ENCODE measurements at regions not wholly inside any gene's neighbourhood (a gene's known extent, or its start where the extent isn't known, plus 50 kb on each side); places are given as distances from the start of the nearest gene placed in this dataset.

DNA sequence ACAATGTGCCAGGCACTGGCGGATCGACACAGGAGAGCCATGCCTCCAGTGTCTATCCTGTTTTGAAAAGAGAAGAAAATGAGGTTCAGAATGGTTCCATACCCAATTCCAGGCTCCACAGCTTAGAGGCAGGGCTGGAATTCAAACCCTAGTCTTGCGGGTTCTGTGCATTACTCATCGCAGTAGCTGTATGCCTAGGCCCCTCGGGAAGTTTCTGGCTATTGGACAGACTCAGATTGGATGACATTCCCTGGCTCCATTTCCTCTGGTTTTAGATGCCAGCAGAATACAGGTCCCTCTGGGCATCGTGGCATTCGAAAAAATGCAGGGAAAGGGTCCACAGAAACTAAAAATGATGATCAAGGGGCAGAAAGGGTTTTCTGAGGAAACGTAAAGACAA is 184.7 kb downstream of the COPRS start:
- Histone ChIP-seq H3K4me3 (no peak overlapping the region), H3K36me3 (ENCODE audit: low read depth) (no peaks in the 10 kb centered on the region), H2AFZ (no peak overlapping the region), H3K9me2 (ENCODE audit: insufficient read depth) (no peaks in the 10 kb centered on the region), H3F3A (ENCODE audit: insufficient read depth, low read depth) (peaks cover 18% of the 10 kb centered on the region), H3K9me3 (ENCODE audit: insufficient read depth, low read depth) (no peaks in the 10 kb centered on the region), H3K79me2 (ENCODE audit: low read depth) (no peaks in the 10 kb centered on the region), H3K4me2 (peak overlapping the region; percentile 11; the same call in 1 of the 2 replicates), H3K27ac (no peak overlapping the region; the same call in 1 of the 2 replicates), H3K27me3 (ENCODE audit: insufficient read depth, low read depth) (no peaks in the 10 kb centered on the region), H4K20me1 (ENCODE audit: insufficient read depth) (no peaks in the 10 kb centered on the region), H3K4me1 (replicated peaks; ENCODE audit: insufficient read depth) (peaks cover 26% of the 10 kb centered on the region)
- TF ChIP-seq CTCF (conservative IDR thresholded peaks at IDR 0.05) (no peak), EZH2 (IDR thresholded peaks at IDR 0.05; ENCODE audit: low read depth) (no peak)
- intact Hi-C loops (cut with micrococcal nuclease; ENCODE audit: unreplicated experiment): no loop called here
- no TSS peak for BruUV-seq (replicated peaks)
- peak; percentile 34 to 48 for DNase-seq
- ChIA-PET POLR2A (ENCODE audit: unreplicated experiment) (interaction anchor here (0.6 to 0.7 kb wide), 2 partner anchors 70 to 92 kb away, joined by 4 to 11 read pairs; no protein-coding TSS in a partner anchor), CTCF (no interaction called here)

DNA sequence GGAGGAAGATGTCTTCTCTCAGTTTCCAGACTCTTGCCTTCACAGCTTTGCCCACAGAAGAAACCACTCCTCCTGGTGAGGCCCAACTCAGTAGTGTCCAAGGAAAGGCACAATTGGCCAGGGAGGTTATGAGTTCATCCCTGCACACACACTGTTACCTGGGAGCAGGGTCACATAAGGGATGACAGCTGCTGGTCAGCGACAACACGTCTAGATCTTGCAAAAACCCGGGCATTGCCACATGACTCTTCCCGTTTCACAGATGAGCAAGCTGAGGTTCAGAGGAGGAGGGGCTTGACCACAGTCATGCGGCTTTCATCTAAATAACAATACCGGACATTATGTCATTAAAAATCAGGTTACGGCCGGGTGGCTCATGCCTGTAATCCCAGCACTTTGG is 186.0 kb downstream of the COPRS start:
- Histone ChIP-seq H3K36me3 (ENCODE audit: low read depth) (no peaks in the 10 kb centered on the region), H3K27ac (no peak overlapping the region), H3K79me2 (ENCODE audit: low read depth) (no peaks in the 10 kb centered on the region), H3K27me3 (ENCODE audit: insufficient read depth, low read depth) (no peaks in the 10 kb centered on the region), H3K4me2 (no peak overlapping the region), H3K9me3 (ENCODE audit: insufficient read depth, low read depth) (no peaks in the 10 kb centered on the region), H3K4me1 (replicated peaks; ENCODE audit: insufficient read depth) (peaks cover 15% of the 10 kb centered on the region), H3K9me2 (ENCODE audit: insufficient read depth) (no peaks in the 10 kb centered on the region), H3F3A (ENCODE audit: insufficient read depth, low read depth) (peaks cover 18% of the 10 kb centered on the region), H2AFZ (no peak overlapping the region), H3K4me3 (no peak overlapping the region), H4K20me1 (ENCODE audit: insufficient read depth) (no peaks in the 10 kb centered on the region)
- TF ChIP-seq EZH2 (IDR thresholded peaks at IDR 0.05; ENCODE audit: low read depth) (no peak), CTCF (conservative IDR thresholded peaks at IDR 0.05) (no peak)
- no peak for DNase-seq
- ChIA-PET POLR2A (ENCODE audit: unreplicated experiment) (no interaction called here), CTCF (no interaction called here)
- no TSS peak for BruUV-seq (replicated peaks)
- intact Hi-C loops (cut with micrococcal nuclease; ENCODE audit: unreplicated experiment): no loop called here

DNA sequence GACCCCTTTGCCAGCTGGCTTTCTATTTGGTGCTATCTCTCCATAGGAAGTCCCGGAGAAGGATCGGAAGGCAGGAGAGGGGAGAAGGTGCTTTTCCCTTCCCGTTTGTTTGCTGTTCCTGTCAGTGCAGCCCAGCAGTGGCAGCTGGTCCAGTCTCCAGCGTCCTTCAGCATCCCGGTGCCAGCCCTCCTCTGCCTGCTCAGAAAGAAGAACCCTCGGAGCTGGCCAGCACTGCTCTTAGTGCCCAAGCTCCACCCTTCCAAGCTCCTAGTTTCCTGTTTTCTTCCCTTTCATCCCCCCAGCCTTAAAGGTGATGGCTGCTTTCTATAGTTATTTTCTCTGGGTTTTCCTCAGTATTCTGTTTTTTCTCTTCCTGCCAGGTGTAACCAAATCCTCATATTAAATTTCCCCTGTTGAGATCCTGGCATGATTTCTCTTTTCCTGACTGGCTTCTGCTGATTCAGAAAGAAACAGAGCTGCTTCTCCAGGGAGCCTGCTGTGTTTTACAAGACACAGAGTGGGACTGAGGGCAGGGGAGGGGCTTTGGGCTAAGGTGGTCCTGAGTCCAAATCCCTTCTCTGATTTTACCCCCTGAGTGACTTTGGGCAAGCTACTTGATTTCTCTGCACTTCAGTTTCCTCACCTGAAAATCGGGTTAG is 186.8 kb downstream of the COPRS start:
- BruUV-seq (replicated peaks): no TSS peak
- no peak overlapping the region for H3K27ac ChIP-seq
- no peak overlapping the region for H3K4me3 ChIP-seq
- TF ChIP-seq CTCF (conservative IDR thresholded peaks at IDR 0.05) (no peak), EZH2 (IDR thresholded peaks at IDR 0.05; ENCODE audit: low read depth) (no peak)
- H3F3A ChIP-seq (ENCODE audit: insufficient read depth, low read depth): peaks cover 18% of the 10 kb centered on the region
- H3K9me3 ChIP-seq (ENCODE audit: insufficient read depth, low read depth): no peaks in the 10 kb centered on the region
- ChIA-PET CTCF (no interaction called here), POLR2A (ENCODE audit: unreplicated experiment) (no interaction called here)
- no peaks in the 10 kb centered on the region for H3K36me3 ChIP-seq (ENCODE audit: low read depth)
- no peak for DNase-seq
- H3K79me2 ChIP-seq (ENCODE audit: low read depth): no peaks in the 10 kb centered on the region
- H3K4me1 ChIP-seq (replicated peaks; ENCODE audit: insufficient read depth): peaks cover 15% of the 10 kb centered on the region
- no peaks in the 10 kb centered on the region for H3K9me2 ChIP-seq (ENCODE audit: insufficient read depth)
- no peaks in the 10 kb centered on the region for H4K20me1 ChIP-seq (ENCODE audit: insufficient read depth)
- intact Hi-C loops (cut with micrococcal nuclease; ENCODE audit: unreplicated experiment): no loop called here
- no peak overlapping the region for H2AFZ ChIP-seq
- H3K27me3 ChIP-seq (ENCODE audit: insufficient read depth, low read depth): no peaks in the 10 kb centered on the region
- H3K4me2 ChIP-seq: no peak overlapping the region
